ENCODE measurements at regions not wholly inside any gene's neighbourhood (a gene's known extent, or its start where the extent isn't known, plus 50 kb on each side); places are given as distances from the start of the nearest gene placed in this dataset.

DNA sequence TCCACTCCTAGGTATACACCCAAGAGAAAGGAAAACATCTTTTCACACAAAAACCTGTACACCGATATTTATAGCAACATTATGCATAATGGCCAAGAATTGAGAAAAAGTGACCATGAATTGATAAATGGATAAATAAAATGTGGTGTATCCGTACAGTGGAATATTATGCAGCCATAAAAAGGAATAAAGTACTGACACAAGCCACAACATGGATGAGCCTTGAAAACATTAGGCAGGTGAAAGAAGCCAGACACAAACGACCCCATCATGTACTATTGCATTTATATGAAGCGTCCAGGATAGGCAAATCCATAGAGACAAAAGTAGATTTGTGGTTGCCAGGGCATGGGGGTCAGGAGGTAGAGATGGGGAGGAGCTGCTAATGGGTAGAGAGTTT, 64.2 kb upstream of the SLC6A6 start:
- no peak for TF ChIP-seq POLR2A (IDR thresholded peaks at IDR 0.05; ENCODE audit: low read depth, low read length)
- no peak for TF ChIP-seq POLR2AphosphoS5 (IDR thresholded peaks at IDR 0.05; ENCODE audit: low read depth, low read length)
